GM18907 (cell line): ENCODE measurements at regions not wholly inside any gene's neighbourhood (a gene's known extent, or its start where the extent isn't known, plus 50 kb on each side); places are given as distances from the start of the nearest gene placed in this dataset.
"Not testable (repeated sequence)": the region's sequence is repeated elsewhere in the genome, so short reads cannot be mapped to it uniquely, and the experiment has no call there.

Source experiments
- ATAC-seq: cut with Tn5 transposase; IDR thresholded peaks from one replicate; pipeline ENCODE4 v1.9.1; 2021; ENCODE audit warnings: mild to moderate bottlenecking, moderate library complexity; ENCODE audit not compliant: unreplicated experiment

DNA sequence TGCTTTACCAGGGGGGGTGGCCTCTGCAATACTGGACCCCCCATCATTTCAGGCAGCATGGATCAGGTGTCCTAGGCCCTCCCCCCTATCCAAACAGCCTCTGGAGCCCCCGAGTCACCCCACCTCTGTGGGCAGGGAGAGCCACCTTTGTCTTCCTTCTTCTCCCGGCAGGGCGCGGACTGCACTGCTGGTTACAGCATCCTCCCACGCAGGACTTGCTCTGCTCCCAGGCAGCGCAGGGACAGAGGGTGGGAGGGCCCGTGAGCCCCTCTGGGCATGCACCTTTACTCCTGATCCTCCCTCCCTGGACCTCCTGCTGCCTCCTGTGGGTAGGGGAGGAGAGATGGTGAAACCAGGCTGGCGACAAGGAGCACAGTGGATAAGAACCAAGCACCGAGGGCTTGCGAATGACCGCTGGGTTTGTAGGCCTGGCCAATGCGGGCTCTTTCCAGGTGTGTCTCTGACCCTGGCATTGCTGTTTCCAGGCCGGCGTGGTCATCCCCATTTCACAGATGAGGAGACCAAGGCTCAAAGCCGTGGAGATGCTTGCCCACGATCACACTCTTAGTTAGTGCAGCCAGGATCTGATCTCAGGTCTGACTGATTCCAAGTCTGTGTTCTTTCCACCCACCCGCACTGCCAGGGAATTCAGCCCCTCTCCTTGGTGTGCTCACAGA lies 73.6 kb upstream of the TARDBP start:
- no peak for ATAC-seq

DNA sequence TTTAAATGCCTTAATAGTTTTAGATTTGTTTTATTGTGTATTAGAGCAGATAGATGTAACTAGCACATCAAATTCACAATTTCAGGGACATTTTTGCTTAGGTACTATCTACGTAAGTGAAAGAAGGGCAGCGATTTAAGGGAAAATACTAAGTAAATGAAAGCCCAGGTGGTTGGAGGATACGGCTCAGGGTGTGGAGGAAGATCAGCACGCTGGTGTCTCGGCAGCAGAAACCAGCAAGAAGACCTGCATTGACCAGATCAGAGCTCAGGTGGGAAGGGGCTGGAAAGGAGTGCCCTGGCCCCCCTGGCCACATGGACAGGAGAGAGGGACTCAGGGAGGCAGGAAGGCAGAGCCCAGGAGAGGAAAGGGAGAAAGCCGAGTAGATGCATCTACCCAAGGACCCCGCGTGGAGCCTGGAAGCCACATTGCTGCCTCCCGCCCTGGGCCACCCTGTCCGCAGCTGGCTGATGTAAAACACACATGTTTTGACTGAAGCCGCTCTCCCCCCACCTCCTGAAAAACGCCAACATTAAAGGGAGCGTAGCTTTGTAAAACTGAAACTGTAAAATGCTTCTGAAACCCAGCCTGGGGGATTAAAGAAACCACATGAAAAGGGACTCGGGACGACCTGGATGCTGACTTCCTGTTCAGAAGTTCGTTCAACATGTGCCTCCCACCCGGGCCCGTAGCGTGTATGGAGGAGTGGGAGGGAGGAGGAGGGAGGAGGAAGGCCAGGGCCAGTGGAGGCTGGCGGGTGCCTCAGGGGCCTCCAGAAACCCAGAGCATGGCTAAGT lies 72.6 kb upstream of the TARDBP start:
- ATAC-seq: peak; percentile 69

DNA sequence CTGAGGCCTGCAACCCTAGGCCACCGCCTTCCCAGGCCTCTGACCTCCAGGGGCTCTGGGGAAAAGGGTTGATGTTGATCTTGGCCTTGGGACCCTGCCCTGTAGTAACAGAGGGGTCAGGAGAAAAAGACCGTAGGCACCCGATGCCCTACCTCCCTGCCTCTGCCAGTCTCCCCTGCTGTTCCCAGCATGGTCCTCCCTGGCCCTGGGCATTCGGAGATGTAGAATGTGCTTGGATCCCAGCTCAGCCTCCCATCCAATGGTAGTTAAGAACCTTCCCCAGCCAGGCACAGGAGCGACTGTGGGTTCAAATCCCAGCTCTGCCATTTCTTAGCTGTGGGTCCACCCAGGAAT lies 72.0 kb upstream of the TARDBP start:
- ATAC-seq: no peak

DNA sequence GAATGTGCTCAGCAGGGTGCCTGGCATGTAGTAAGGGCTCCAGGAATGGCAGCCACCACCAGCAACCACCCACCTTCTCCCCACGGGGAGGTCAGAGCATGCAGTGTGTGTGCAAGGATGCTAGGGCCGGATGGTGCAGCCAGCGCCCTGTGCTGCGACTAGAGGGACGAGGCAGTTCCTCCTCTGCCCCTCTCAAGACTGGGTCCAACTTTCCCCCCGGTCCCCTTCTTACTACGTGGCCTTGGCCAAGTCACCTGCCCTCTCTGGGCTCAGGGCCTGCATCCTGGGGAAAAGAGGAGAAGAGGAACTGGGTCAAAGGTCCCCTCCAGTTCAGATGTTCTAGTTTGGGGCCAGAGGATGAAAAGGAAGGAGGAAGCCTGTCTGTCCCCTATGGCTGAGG lies 71.6 kb upstream of the TARDBP start:
- ATAC-seq: no peak

DNA sequence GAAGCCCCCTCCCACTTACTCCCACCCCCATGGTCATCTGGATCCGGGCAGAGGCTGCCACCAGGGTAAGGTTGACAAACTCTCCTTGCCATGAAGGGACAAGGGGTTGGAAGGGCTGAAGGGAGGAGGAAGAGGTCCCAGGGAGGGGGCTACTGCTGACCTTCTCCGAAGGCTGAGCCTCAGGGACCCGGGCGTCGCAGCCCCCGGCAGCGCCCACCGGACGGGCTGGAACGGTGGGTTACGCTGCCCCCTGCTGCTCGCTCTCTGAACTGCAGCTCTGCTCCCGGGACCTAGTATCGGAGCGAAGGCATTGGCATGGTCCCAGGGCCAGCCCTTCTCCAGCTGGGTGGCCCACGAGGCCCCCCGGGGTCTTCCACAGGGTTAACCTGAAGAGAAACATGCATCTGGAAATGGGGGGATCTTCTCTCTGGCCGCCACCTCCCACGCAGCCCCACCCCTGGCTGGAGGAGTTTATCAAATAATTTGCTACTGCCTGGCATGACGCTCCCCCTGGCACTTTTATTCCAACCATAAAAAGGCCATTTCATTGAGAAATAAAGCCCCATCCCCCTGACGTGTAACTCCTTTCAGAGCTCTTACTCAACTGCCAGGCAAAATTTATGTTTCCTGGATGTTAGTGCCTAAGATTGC lies 70.4 kb upstream of the TARDBP start:
- ATAC-seq: no peak

DNA sequence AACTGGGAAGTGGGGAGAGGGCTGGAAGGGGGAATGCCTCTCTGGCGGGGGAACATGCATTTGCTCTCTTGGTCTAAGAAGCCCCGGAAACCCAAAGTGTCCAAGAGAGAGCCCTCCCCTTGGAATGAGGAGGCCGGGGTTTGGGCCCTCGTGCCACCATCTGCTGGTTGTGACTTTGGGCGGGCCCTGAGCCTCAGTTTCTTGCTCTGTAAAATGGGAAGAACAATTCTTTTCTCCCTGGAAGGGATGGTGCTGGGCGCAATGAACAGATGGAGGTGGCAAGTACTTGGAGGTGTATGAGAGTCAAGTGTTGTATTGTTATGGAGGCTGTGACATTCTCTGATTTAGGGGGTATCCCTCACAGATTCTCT lies 69.9 kb upstream of the TARDBP start:
- no peak for ATAC-seq

DNA sequence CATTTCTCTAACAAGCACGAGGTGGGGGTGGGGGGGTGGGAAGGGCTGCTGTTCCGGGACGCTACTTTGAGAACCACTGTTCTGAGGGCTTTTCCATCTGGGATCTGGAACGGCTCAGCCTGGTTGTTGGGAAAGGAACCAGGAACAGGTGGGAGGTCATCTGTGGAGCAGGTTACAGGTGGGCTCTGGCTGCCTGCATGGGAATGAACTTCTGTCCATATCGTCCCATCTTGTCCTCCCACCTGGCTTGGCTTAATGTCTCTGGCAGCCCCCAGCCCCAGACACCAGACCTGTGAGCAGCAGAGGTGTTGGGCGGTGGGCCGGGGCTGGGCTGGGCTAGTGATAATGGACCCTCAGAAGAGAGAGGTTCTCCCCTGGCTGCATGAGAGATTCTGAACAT lies 69.4 kb upstream of the TARDBP start:
- no peak for ATAC-seq

DNA sequence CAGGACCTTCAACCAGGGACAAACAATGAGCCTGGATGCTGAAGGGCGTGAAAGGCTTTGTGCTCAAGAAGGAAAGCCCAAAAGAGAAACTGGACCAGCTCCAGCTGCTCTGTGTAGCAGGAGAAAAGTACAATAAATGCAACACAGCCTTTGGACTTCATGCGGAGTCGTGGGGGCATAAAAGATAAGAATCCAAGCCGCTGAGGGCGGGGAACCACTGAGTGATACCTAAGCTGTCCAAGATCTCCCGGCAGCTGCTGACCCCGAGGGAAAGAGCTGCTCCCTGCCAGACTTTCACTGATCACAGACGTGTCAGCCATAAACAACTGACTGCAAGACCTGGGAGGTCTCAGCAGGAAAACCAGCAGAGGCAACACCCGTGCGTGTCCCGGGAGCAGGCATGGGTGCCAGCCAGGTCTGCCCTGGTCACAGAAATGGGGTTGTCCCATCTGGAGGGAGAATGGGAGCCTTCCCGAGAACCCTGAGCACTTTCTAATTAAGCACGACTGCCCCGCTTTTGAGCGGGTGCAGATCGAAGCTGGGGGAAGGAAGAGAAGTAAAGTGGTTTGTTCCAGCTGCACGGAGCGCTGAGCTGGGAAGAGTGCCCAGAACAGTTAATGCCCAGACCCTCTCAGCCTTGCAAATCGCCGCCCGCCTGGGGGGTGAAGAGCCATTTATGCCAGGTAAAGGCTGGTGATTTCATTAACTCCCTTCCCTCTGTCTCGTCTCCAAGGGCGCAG lies 68.3 kb upstream of the TARDBP start:
- ATAC-seq: no peak

DNA sequence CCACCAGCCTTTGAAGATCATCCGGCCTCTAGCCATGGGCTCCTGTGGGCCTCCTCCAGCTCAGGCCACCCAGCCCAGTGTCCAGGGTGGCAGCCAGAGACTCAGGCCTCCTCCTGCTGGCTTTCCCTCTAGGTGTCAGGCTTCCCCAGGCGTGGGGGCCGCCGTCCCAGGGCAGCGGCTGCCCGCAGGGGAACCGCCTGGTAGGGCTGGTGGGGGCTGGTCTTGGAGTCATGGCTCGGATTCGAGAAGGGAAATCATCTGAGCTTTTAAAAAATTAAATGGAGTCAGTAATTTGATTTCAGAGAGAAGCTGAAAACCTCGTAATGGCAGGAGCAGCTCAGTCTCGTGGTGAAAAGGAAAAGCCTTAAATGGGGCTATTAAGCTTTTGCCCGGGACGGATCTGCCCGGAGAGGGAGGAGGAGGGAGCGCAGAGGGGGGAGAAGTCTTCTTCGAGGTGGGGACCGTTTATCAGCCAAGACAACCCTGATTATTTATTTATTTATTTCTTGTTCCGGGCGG lies 66.4 kb upstream of the TARDBP start:
- ATAC-seq: no peak

DNA sequence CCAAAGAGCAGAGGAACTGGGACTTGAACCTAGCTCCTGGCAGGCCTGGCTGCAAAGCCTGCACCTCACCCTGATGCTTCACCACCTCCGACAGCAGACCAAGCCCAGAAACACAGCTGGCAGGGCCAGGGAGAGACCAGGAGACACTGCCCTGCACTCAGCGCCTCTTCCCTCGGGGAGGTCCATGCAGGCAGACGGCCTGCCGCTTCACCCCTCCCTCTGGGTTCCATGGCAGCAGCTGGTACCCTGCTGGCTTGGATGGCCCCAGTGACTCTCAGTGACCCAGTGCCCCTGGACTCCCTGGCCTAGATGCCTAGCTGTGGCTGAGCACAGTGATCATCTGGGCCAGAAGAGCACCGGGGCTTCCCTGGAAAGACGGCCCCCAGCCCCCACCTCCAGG lies 65.3 kb upstream of the TARDBP start:
- ATAC-seq: no peak

DNA sequence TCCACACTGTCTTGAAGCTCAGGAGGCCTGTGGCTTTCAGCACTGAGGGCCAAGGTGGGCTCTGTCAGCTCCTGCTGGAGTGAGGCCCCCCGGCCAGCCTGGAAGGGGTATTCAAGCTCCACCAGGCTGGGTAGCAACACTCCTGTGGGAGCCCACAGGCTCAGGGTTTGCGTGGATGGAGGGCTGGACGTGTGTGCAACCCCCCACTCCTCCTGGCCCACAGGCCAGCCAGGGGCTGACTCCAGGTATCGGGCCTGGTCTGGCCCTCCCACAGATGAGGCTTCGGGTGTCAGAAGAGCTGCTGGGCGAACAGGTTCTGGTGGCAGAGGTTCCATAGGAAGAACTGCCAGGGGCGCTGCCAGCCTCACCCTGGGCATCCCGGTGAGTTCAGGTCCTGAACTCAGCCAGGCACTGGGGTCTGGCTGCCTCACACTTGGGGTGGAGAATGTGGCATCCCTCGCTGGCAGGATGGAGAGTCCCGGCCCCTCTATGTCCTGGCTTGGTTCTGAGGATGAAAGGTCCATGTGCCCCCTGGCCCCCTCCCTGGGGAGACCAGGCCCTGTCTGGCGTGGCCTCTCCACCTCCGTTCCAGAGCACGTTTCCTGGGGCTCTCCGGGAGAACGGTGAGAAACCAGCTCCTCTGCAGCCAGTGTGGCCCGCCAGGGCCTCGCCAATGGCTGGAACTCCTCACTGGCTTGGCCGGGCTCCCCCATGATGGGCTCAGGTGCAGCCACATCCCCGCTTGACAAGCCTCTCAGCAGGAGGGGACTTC lies 64.6 kb upstream of the TARDBP start:
- no peak for ATAC-seq

DNA sequence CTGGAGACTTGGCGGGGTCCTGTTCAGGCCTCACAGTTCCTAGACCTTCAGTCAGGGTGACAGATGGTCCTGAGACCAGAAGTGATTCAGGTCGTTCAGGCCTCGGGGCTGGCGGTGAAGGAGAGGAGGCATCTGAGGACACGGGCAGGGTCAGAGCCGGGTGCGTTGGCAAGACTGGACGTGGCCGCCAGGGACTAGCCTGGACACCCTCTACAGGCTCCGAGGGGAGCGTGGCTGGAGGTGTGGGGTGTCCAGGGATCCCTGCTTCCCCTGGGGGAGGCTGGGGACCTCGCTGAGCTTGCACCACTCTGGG lies 64.0 kb upstream of the TARDBP start:
- no peak for ATAC-seq

DNA sequence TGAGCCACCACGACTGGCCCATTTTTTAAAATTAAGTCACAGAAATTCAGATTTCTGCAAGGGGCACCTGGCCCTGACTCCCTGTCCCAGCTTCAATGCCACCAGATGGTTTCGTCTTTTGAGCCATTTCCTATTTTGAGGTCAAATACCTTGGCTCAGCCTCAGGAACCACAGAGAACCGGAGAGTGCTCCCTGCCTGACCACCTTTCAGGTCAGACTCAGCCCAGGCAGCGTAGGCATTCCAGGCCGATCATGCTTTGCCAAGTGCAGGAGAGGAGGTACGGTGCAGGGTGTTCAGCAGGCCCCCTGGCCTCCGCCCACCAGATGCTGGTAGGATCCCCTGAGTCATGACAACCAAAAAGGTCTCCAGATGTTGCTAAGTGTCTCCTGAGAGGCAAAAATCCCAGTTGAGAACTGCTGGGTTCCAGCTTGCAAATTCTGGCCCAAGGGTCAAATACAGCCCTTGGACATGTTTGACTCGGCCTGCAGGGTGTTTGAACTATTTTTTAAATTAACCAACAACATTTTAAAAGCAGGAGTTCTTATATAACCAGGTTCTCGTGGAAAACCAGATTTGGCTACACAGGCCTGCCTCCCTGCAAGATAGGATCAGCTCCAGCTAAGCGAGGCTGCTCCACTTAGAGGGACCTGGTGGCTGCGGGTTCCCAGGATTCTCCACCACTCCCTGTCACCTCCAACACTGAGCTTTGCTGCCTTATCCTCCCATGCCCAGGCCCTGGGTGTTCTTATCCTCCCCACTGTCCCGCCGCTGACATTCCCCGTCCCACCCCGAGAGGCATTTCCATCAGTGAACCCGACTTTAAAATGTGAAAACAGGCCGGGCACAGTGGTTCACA lies 61.9 kb upstream of the TARDBP start:
- ATAC-seq: no peak

DNA sequence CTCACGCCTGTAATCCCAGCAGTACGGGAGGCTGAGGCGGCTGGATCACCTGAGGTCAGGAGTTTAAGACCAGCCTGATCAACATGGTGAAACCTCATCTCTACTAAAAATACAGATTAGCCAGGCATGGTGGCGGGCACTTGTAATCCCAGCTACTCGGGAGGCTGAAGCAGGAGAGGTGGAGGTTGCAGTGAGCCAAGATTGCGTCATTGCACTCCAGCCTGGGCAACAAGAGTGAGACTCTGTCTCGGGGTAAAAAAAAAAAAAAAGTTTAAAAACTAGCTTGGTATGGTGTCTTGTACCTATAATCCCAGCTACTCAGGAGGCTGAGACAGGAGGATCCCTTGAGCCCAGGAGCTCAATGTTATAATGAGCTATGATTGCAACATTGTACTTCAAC lies 61.2 kb upstream of the TARDBP start:
- not testable (repeated sequence) for ATAC-seq

DNA sequence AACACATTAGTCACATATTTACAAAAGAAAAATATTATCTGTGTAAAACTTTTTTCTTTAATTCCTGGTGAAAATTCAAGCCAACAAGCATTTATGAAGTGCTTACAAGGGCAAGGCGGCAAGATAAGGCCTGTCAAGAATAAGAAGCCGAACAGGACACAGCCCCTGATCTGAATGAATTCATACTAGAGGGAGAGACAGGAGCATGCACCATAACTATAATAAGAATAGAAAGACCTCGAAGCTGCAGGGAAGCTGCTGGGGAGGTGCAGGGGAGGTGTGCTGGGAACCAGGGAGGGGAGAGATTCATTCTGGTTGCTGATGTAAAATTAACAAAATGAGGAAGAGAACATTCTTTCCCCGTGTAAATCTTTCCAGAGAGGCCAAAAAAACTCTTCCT lies 60.5 kb upstream of the TARDBP start:
- ATAC-seq: no peak

DNA sequence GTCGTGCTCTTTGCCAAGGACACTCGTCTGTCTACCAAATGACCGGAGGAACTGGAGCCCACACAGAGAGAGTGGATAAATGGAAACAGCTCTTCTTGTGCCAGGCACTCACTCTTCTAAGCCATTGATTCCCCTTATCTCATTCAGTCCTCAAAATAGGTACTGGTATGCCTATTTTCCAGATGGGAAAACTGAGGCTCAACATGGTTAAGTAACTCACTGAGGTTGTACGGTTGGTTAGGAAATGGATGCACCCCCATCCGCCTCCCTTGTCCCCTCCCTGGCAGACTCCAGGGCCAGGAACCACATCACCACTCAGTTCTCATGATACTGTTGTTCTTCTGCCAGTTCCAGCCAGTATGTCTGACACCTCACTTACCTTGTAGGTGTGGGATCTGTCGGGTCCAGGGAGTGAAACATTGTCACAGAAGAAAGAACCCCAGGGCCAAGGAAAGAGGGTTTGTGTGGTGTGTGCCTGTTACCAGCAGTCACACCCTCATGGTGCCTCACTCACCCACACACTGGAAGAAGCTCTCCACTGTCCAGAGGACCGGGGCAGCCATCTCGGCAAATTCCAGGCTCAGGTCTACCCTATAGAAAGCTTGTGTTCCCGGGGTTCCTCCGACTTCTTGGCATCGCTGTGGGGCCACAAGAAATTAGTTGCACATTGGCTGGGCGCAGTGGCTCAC lies 58.8 kb upstream of the TARDBP start:
- ATAC-seq: no peak

DNA sequence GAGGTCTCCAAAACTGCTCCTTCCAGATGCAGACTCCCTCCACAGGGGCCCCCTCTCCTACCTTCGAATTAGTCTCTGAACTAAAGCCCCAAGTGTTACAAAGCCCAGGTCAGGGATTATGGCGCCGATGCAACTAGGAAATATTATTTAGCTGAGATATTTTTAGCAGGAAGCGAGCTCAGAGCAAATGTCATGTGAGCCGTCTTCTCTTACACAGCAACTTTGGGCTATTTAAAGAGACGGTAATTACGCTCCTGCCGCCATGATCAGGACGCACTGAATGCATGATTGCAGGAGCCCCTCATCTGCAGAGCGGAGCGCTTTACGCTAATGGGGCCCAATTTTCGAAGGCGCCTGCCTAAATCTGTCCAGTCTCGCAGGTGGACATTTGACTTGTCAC lies 55.3 kb upstream of the TARDBP start:
- ATAC-seq: no peak

DNA sequence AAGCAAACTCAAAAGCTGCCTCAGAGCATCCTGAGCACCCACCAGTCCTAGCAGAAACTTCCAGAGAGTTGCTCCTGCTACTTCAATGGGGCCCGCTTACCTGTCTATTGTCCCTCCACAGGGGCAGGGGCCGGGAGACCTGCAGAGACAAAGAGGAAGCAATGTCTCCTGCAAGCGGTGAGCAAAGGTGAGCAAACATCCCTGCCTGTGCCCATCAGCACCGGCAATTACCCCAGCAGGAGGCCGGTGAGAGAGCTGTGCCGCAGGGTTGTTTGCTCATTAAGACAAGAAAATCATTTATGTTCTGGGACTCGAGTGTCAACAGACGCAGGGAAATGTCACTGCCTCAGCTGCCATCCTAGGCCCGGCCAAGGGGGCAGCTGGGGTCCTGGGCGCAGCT lies 53.8 kb upstream of the TARDBP start:
- no peak for ATAC-seq
